PC-3 (cell line): ENCODE measurements at regions not wholly inside any gene's neighbourhood (a gene's known extent, or its start where the extent isn't known, plus 50 kb on each side); places are given as distances from the start of the nearest gene placed in this dataset.

Experiments
- ATAC-seq: fragments of 200-7000 bp; cut with Tn5 transposase; 2 replicates; pipeline ENCODE4 v1.9.1; 2020; ENCODE audit warnings: mild to moderate bottlenecking, moderate library complexity
- BruUV-seq: library from RNA; stranded (reverse); fragments of 400-500 nt; replicated peaks from 2 replicates; lab custom pipeline; 2021; lab: Mats Ljungman, UMichigan
- CTCF ChIA-PET: fragments of 300-600 bp; sonication (Branson Sonifier 250); formaldehyde crosslinking; loops from one replicate; lab custom pipeline; 2022; ENCODE audit warnings: antibody characterized with exemption; lab: Charles Lee
- POLR2A ChIA-PET: fragments of 300-600 bp; sonication (Branson Sonifier 250); formaldehyde crosslinking; loops from one replicate; lab custom pipeline; 2022; ENCODE audit warnings: antibody characterized with exemption; ENCODE audit not compliant: unreplicated experiment; lab: Charles Lee
- DNase-seq: peaks from one replicate; pipeline ENCODE4 v3.0.0-alpha.2; 2015
- H2AFZ ChIP-seq: fragments of 300-600 bp; sonication (generic); 2 replicates; pipeline ENCODE4 v1.6.0; 2016; ENCODE audit warnings: antibody characterized with exemption, low read length
- H3F3A ChIP-seq: fragments of 300-600 bp; sonication (generic); one replicate; pipeline ENCODE4 v1.6.0; 2017; ENCODE audit warnings: antibody characterized with exemption, low read length, control low read depth, mild to moderate bottlenecking; ENCODE audit not compliant: unreplicated experiment
- H3K27ac ChIP-seq: fragments of 300-600 bp; sonication (generic); 2 replicates; pipeline ENCODE4 v1.5.1; 2016; ENCODE audit warnings: mild to moderate bottlenecking, low read length
- H3K27me3 ChIP-seq: fragments of 300-600 bp; sonication (generic); 2 replicates; pipeline ENCODE4 v1.6.1; 2016; ENCODE audit warnings: low read length, mixed read lengths
- H3K36me3 ChIP-seq: fragments of 300-600 bp; sonication (generic); 2 replicates; pipeline ENCODE4 v1.6.1; 2016; ENCODE audit warnings: low read depth, mixed run types, low read length, mixed read lengths
- H3K4me1 ChIP-seq: fragments of 300-600 bp; sonication (generic); 2 replicates; pipeline ENCODE4 v1.5.1; 2016; ENCODE audit warnings: low read length; ENCODE audit not compliant: insufficient read depth
- H3K4me2 ChIP-seq: fragments of 300-600 bp; sonication (generic); 2 replicates; pipeline ENCODE4 v1.6.0; 2016; ENCODE audit warnings: low read length
- H3K4me3 ChIP-seq: fragments of 300-600 bp; sonication (generic); 2 replicates; pipeline ENCODE4 v1.5.1; 2016; ENCODE audit warnings: mild to moderate bottlenecking, low read length, mixed read lengths
- H3K79me2 ChIP-seq: fragments of 300-600 bp; sonication (generic); 2 replicates; pipeline ENCODE4 v1.6.1; 2017; ENCODE audit warnings: low read length, mixed read lengths
- H3K9ac ChIP-seq: fragments of 300-600 bp; sonication (generic); 2 replicates; pipeline ENCODE4 v1.6.0; 2016; ENCODE audit warnings: mild to moderate bottlenecking, low read length
- H3K9me2 ChIP-seq: fragments of 300-600 bp; sonication (generic); replicated peaks from 2 replicates; pipeline ENCODE4 v1.6.1; 2016; ENCODE audit warnings: mixed run types, low read length, mixed read lengths
- H3K9me3 ChIP-seq: fragments of 300-600 bp; sonication (generic); 2 replicates; pipeline ENCODE4 v1.6.1; 2016; ENCODE audit warnings: low read length, mixed read lengths
- H4K20me1 ChIP-seq: fragments of 300-600 bp; sonication (generic); 2 replicates; pipeline ENCODE4 v1.6.1; 2016; ENCODE audit warnings: low read length, mixed read lengths
- CTCF ChIP-seq: fragments of 300-600 bp; sonication (generic); conservative IDR thresholded peaks from 2 replicates; pipeline ENCODE4 v1.5.1; 2017; ENCODE audit warnings: antibody characterized with exemption, low read depth, mild to moderate bottlenecking, low read length
- EZH2 ChIP-seq: fragments of 300-600 bp; sonication (generic); IDR thresholded peaks from one replicate; pipeline ENCODE4 v1.6.1; 2017; ENCODE audit warnings: antibody characterized with exemption, mild to moderate bottlenecking, low read length; ENCODE audit not compliant: unreplicated experiment
- EZH2phosphoT487 ChIP-seq: fragments of 300-600 bp; sonication (generic); IDR thresholded peaks from 2 replicates; pipeline ENCODE4 v1.6.1; 2018; ENCODE audit warnings: mild to moderate bottlenecking, antibody characterized with exemption, low read length, borderline replicate concordance
- intact Hi-C: fragments of 100-400 bp; cut with micrococcal nuclease; formaldehyde crosslinking; loops from 2 replicates; pipeline ENCODE4 v1.9.0; 2023

GRCh38 chr5:6812091-6812490 lies 98.9 kb downstream of the TENT4A start:
- Histone ChIP-seq H3K4me1 (no peaks in the 10 kb centered on the region), H3K4me2 (no peak overlapping the region), H3K27ac (no peak overlapping the region), H3K4me3 (no peak overlapping the region), H3K27me3 (peaks cover 54% of the 10 kb centered on the region), H2AFZ (no peak overlapping the region), H3K9ac (no peak overlapping the region), H3K9me3 (no peaks in the 10 kb centered on the region), H3K9me2 (0 out of 2 replicates have a peak, but pooled peaks cover 3% of the 10 kb centered on the region), H4K20me1 (no peaks in the 10 kb centered on the region), H3K36me3 (no peaks in the 10 kb centered on the region), H3K79me2 (no peaks in the 10 kb centered on the region), H3F3A (no peaks in the 10 kb centered on the region)
- ChIA-PET CTCF (no interaction called here), POLR2A (no interaction called here)
- intact Hi-C loops: no loop called here
- no TSS peak for BruUV-seq
- DNase-seq (no peak), ATAC-seq (no peak)
- TF ChIP-seq EZH2 (no peak), EZH2phosphoT487 (no peak), CTCF (no peak)

DNA sequence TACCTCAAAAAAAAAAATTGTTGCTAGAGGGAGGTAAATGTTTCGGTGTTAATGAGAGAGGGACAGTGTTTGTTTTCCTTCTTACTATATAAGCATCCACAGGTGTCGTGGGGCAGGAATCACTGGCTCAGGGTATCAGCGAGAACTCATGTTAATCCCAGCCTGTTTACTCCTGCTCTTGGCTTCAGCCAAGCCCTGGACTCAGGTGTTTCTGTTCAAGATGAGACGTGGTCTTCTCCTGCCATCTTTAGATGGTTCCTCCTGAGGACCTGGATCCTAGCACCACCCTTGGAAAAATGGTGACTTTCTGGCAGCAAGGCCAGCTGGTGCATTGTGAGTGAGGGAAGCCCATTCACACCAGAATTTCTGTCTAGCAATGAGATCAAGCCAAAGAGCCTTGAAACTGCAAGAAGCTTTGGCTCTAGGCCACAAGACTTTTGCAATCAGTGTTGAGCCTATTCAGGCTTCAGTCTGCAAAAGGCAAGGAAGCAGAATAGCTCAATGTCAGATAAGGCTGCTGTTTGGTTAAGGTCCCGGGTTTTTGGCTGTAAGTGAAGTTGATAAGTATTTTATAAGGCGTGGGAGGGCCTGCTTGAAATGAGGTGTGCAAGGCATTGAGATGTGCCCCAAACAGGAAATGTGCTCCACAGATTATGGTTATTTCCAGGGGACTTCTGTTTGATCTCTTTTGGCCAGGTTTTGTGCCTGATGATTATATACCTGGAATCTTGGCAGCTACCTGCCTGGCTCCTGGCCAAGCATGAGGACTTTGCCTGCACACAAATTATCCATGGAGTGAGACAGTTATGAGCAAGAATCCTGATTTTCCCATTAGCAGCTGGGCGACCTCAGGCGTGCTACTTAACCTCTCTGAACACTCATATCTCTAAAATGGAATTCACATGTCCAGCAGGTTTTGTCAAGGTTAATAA lies 99.8 kb downstream of the TENT4A start:
- DNase-seq: no peak
- no peak overlapping the region for H2AFZ ChIP-seq
- ChIA-PET POLR2A (no interaction called here), CTCF (no interaction called here)
- BruUV-seq: no TSS peak
- H3K4me2 ChIP-seq: no peak overlapping the region
- H3F3A ChIP-seq: no peaks in the 10 kb centered on the region
- H3K36me3 ChIP-seq: no peaks in the 10 kb centered on the region
- no peaks in the 10 kb centered on the region for H4K20me1 ChIP-seq
- intact Hi-C loops: no loop called here
- no peak overlapping the region for H3K27ac ChIP-seq
- no peaks in the 10 kb centered on the region for H3K9me3 ChIP-seq
- H3K27me3 ChIP-seq: peaks cover 51% of the 10 kb centered on the region
- no peaks in the 10 kb centered on the region for H3K79me2 ChIP-seq
- H3K4me1 ChIP-seq: no peaks in the 10 kb centered on the region
- no peak overlapping the region for H3K4me3 ChIP-seq
- no peak overlapping the region for H3K9ac ChIP-seq
- TF ChIP-seq EZH2phosphoT487 (no peak), CTCF (no peak), EZH2 (no peak)
- no peak for ATAC-seq
- H3K9me2 ChIP-seq: 0 out of 2 replicates have a peak, but pooled peaks cover 3% of the 10 kb centered on the region

DNA sequence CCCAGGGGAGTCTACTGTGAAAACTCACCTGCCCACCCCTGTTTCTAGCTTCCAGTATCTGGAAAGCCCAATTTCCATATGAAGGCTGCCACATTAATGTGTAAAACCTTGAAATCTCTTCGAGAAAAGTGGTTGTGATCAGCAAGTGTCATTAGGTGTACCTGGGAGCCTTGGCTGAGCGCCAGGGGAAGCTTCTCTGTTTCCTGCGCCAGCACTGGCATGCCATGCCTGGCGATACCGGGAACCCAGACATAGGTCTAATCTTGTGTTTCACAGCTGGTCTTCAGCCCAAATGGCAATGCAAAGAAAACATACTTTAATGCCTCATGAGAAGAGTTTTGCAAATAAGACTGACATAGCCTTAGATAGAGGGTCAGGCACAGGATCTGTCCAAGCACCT lies 101.6 kb downstream of the TENT4A start:
- BruUV-seq: no TSS peak
- Histone ChIP-seq H3F3A (no peaks in the 10 kb centered on the region), H3K79me2 (no peaks in the 10 kb centered on the region), H3K4me2 (no peak overlapping the region), H2AFZ (no peak overlapping the region), H3K27ac (no peak overlapping the region), H3K9ac (no peak overlapping the region), H3K4me1 (no peaks in the 10 kb centered on the region), H3K27me3 (peaks cover 55% of the 10 kb centered on the region), H3K9me3 (no peaks in the 10 kb centered on the region), H3K4me3 (no peak overlapping the region), H3K9me2 (0 out of 2 replicates have a peak, but pooled peaks cover 3% of the 10 kb centered on the region), H4K20me1 (no peaks in the 10 kb centered on the region), H3K36me3 (no peaks in the 10 kb centered on the region)
- CTCF ChIA-PET: no interaction called here
- no peak for TF ChIP-seq EZH2phosphoT487
- TF ChIP-seq EZH2: no peak
- no peak for TF ChIP-seq CTCF
- POLR2A ChIA-PET: no interaction called here
- ATAC-seq: no peak
- no peak for DNase-seq
- intact Hi-C loops: no loop called here
